Ishikawa (cell line): ENCODE measurements at regions not wholly inside any gene's neighbourhood (a gene's known extent, or its start where the extent isn't known, plus 50 kb on each side); places are given as distances from the start of the nearest gene placed in this dataset.

Source experiments
- CREB1 ChIP-seq: IDR thresholded peaks from 2 replicates; pipeline ENCODE4 v1.6.1; 2012; ENCODE audit warnings: low read depth
- NFIC ChIP-seq: IDR thresholded peaks from 2 replicates; pipeline ENCODE4 v1.6.1; 2012
- RAD21 ChIP-seq: IDR thresholded peaks from 2 replicates; pipeline ENCODE4 v1.6.1; 2012; ENCODE audit warnings: low read depth
- TAF1 ChIP-seq: IDR thresholded peaks from 2 replicates; pipeline ENCODE4 v1.6.1; 2012; ENCODE audit warnings: low read depth, mild to moderate bottlenecking
- TF ChIP-seq, protein P1 (sequence below): IDR thresholded peaks from 2 replicates; pipeline ENCODE4 v1.6.1; 2012
- TF ChIP-seq, protein P2 (sequence below): IDR thresholded peaks from 2 replicates; pipeline ENCODE4 v1.6.1; 2012; ENCODE audit warnings: low read depth, mild to moderate bottlenecking

- TF ChIP-seq, protein P1, sequence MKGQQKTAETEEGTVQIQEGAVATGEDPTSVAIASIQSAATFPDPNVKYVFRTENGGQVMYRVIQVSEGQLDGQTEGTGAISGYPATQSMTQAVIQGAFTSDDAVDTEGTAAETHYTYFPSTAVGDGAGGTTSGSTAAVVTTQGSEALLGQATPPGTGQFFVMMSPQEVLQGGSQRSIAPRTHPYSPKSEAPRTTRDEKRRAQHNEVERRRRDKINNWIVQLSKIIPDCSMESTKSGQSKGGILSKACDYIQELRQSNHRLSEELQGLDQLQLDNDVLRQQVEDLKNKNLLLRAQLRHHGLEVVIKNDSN: no peak
- TF ChIP-seq NFIC: no peak
- no peak for TF ChIP-seq TAF1
- no peak for TF ChIP-seq RAD21
- TF ChIP-seq CREB1: no peak
- TF ChIP-seq, protein P2, sequence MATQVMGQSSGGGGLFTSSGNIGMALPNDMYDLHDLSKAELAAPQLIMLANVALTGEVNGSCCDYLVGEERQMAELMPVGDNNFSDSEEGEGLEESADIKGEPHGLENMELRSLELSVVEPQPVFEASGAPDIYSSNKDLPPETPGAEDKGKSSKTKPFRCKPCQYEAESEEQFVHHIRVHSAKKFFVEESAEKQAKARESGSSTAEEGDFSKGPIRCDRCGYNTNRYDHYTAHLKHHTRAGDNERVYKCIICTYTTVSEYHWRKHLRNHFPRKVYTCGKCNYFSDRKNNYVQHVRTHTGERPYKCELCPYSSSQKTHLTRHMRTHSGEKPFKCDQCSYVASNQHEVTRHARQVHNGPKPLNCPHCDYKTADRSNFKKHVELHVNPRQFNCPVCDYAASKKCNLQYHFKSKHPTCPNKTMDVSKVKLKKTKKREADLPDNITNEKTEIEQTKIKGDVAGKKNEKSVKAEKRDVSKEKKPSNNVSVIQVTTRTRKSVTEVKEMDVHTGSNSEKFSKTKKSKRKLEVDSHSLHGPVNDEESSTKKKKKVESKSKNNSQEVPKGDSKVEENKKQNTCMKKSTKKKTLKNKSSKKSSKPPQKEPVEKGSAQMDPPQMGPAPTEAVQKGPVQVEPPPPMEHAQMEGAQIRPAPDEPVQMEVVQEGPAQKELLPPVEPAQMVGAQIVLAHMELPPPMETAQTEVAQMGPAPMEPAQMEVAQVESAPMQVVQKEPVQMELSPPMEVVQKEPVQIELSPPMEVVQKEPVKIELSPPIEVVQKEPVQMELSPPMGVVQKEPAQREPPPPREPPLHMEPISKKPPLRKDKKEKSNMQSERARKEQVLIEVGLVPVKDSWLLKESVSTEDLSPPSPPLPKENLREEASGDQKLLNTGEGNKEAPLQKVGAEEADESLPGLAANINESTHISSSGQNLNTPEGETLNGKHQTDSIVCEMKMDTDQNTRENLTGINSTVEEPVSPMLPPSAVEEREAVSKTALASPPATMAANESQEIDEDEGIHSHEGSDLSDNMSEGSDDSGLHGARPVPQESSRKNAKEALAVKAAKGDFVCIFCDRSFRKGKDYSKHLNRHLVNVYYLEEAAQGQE: no peak
Measured at GRCh38 chr1:88581703-88582102, 102.4 kb upstream of the PKN2 start.
